H1 (cell line): ENCODE measurements at regions not wholly inside any gene's neighbourhood (a gene's known extent, or its start where the extent isn't known, plus 50 kb on each side); places are given as distances from the start of the nearest gene placed in this dataset.
A peak's percentile ranks its signal among the peaks of the same experiment; 100 is the strongest.

ENCODE experiments used
- CTCF ChIA-PET: fragments of 300-600 bp; sonication (Branson Sonifier 250); formaldehyde crosslinking; loops from one replicate; lab custom pipeline; 2021; ENCODE audit not compliant: partially characterized antibody; lab: Charles Lee
- POLR2A ChIA-PET: fragments of 300-600 bp; sonication (Branson Sonifier 250); formaldehyde crosslinking; loops from one replicate; lab custom pipeline; 2021; ENCODE audit warnings: inconsistent platforms; ENCODE audit not compliant: partially characterized antibody; lab: Charles Lee
- DNase-seq, 2 experiments: peaks; one replicate each; pipeline versions ENCODE4 v3.0.0 to v3.0.0-alpha.2; 2010 to 2022; ENCODE audit warnings: low spot score in 2 of 2, low read depth in 1 of 2, mixed read lengths in 1 of 2
- FAIRE-seq: peaks from 2 replicates; lab custom pipeline; 2011; peaks lifted over from hg19 to GRCh38; lab: Jason Lieb, UNC
- H2AFZ ChIP-seq: 2 replicates; pipeline ENCODE4 v1.8.1; 2012; ENCODE audit warnings: low read length, inconsistent platforms
- H2AK5ac ChIP-seq: 2 replicates; pipeline ENCODE4 v1.6.1; 2013; ENCODE audit warnings: low read depth, low read length
- H2BK120ac ChIP-seq: replicated peaks from 2 replicates; pipeline ENCODE3; 2013; ENCODE audit warnings: low read depth, low read length, inconsistent platforms
- H2BK12ac ChIP-seq: 2 replicates; pipeline ENCODE4 v1.6.1; 2013; ENCODE audit warnings: low read depth, low read length
- H2BK15ac ChIP-seq: 2 replicates; pipeline ENCODE4 v1.6.1; 2013; ENCODE audit warnings: low read length
- H2BK20ac ChIP-seq: 2 replicates; pipeline ENCODE4 v1.6.1; 2013; ENCODE audit warnings: low read length
- H2BK5ac ChIP-seq: 2 replicates; pipeline ENCODE4 v1.6.1; 2013; ENCODE audit warnings: low read depth, low read length
- H3K14ac ChIP-seq: 2 replicates; pipeline ENCODE4 v1.6.1; 2013; ENCODE audit warnings: inconsistent platforms; ENCODE audit not compliant: insufficient read length
- H3K18ac ChIP-seq: 2 replicates; pipeline ENCODE4 v1.6.1; 2013; ENCODE audit warnings: low read length; ENCODE audit errors: extremely low read depth
- H3K23ac ChIP-seq: 2 replicates; pipeline ENCODE4 v1.6.1; 2013; ENCODE audit warnings: inconsistent platforms; ENCODE audit not compliant: insufficient read length
- H3K23me2 ChIP-seq: 2 replicates; pipeline ENCODE4 v1.6.1; 2013; ENCODE audit warnings: low read depth, low read length
- H3K27ac ChIP-seq: 2 replicates; pipeline ENCODE4 v1.6.1; 2011; ENCODE audit warnings: low read depth, low read length, inconsistent platforms
- H3K27me3 ChIP-seq, 4 experiments: replicated peaks in 1 of 4; 1 replicate in 1 of 4; 2 replicates in 3 of 4; pipeline versions ENCODE4 v1.6.1 to v1.8.1; 2011 to 2013; ENCODE audit warnings: low read length in 3 of 4, mild to moderate bottlenecking in 3 of 4, inconsistent platforms in 2 of 4, mixed read lengths in 2 of 4, moderate library complexity in 1 of 4; ENCODE audit not compliant: control insufficient read depth in 3 of 4, insufficient read depth in 3 of 4; ENCODE audit errors: extremely low read depth in 1 of 4
- H3K36me3 ChIP-seq, 4 experiments: 2 replicates each; pipeline versions ENCODE4 v1.6.1 to v1.8.1; 2011 to 2013; ENCODE audit warnings: mild to moderate bottlenecking in 4 of 4, low read length in 3 of 4, moderate library complexity in 2 of 4, control low read depth in 1 of 4, inconsistent platforms in 1 of 4; ENCODE audit not compliant: insufficient read depth in 4 of 4, control insufficient read depth in 2 of 4
- H3K4ac ChIP-seq: replicated peaks from 2 replicates; pipeline ENCODE3; 2013; ENCODE audit warnings: low read length, low read depth, mixed read lengths, inconsistent platforms; ENCODE audit not compliant: insufficient read length
- H3K4me1 ChIP-seq, 4 experiments: replicated peaks in 1 of 4; 1 replicate in 1 of 4; 2 replicates in 3 of 4; pipeline versions ENCODE4 v1.6.1 to v1.8.1; 2011 to 2013; ENCODE audit warnings: low read length in 3 of 4, inconsistent platforms in 2 of 4, mixed read lengths in 1 of 4; ENCODE audit not compliant: insufficient read depth in 4 of 4, control insufficient read depth in 3 of 4
- H3K4me2 ChIP-seq, 2 experiments: 2 replicates each; pipeline versions ENCODE4 v1.6.1 to v1.8.1; 2011 to 2013; ENCODE audit warnings: low read depth in 2 of 2, low read length in 2 of 2, control low read depth in 1 of 2, inconsistent platforms in 1 of 2, mild to moderate bottlenecking in 1 of 2; ENCODE audit not compliant: insufficient read depth in 1 of 2
- H3K4me3 ChIP-seq, 4 experiments: fragments of 200-600, 300-600 bp in 1 of 4; sonication (generic), shearing (Covaris generic), sonication (Bioruptor Twin) in 1 of 4; 2 replicates each; pipeline versions ENCODE4 v1.5.1 to v1.8.1; 2011 to 2016; ENCODE audit warnings: low read length in 4 of 4, low read depth in 3 of 4, control low read depth in 2 of 4, inconsistent platforms in 2 of 4, mild to moderate bottlenecking in 2 of 4, mixed read lengths in 1 of 4, moderate library complexity in 1 of 4; ENCODE audit not compliant: insufficient read depth in 2 of 4; ENCODE audit errors: extremely low read depth in 1 of 4
- H3K56ac ChIP-seq: replicated peaks from 2 replicates; pipeline ENCODE3; 2013; ENCODE audit warnings: low read depth, mild to moderate bottlenecking, mixed read lengths, low read length, inconsistent platforms; ENCODE audit not compliant: insufficient read length
- H3K79me1 ChIP-seq: 2 replicates; pipeline ENCODE4 v1.6.1; 2013; ENCODE audit warnings: low read depth, low read length, control low read depth
- H3K79me2 ChIP-seq, 2 experiments: 2 replicates each; pipeline versions ENCODE4 v1.6.1 to v1.8.1; 2012 to 2013; ENCODE audit warnings: low read length in 2 of 2, mild to moderate bottlenecking in 2 of 2, inconsistent platforms in 1 of 2; ENCODE audit not compliant: insufficient read depth in 2 of 2, control insufficient read depth in 1 of 2
- H3K9ac ChIP-seq, 4 experiments: replicated peaks in 1 of 4; 1 replicate in 1 of 4; 2 replicates in 3 of 4; pipeline versions ENCODE4 v1.6.1 to v1.8.1; 2011 to 2013; ENCODE audit warnings: low read depth in 3 of 4, low read length in 3 of 4, control low read depth in 2 of 4, mild to moderate bottlenecking in 2 of 4, moderate library complexity in 2 of 4, inconsistent platforms in 1 of 4; ENCODE audit errors: extremely low read depth in 1 of 4
- H3K9me3 ChIP-seq, 2 experiments: 2 replicates each; pipeline versions ENCODE4 v1.6.1 to v1.8.1; 2012 to 2013; ENCODE audit warnings: mild to moderate bottlenecking in 2 of 2, moderate library complexity in 2 of 2, control low read depth in 1 of 2, inconsistent platforms in 1 of 2, low read depth in 1 of 2, low read length in 1 of 2, mixed read lengths in 1 of 2; ENCODE audit not compliant: insufficient read depth in 2 of 2
- H4K20me1 ChIP-seq, 2 experiments: replicated peaks in 1 of 2; 2 replicates each; pipeline versions ENCODE3 to v1.8.1; 2011 to 2013; ENCODE audit warnings: inconsistent platforms in 2 of 2, low read length in 2 of 2, mild to moderate bottlenecking in 1 of 2; ENCODE audit not compliant: insufficient read depth in 2 of 2, control insufficient read depth in 1 of 2
- H4K5ac ChIP-seq: 2 replicates; pipeline ENCODE4 v1.6.1; 2013; ENCODE audit warnings: low read length, low read depth, mixed read lengths, inconsistent platforms; ENCODE audit not compliant: insufficient read length
- H4K8ac ChIP-seq: 2 replicates; pipeline ENCODE4 v1.8.0; 2013; ENCODE audit warnings: mild to moderate bottlenecking, moderate library complexity, low read length, inconsistent platforms; ENCODE audit not compliant: insufficient read depth; ENCODE audit errors: extremely low read depth
- H4K91ac ChIP-seq: replicated peaks from 2 replicates; pipeline ENCODE3; 2013; ENCODE audit warnings: low read length, mixed read lengths, inconsistent platforms; ENCODE audit not compliant: insufficient read length
- ASH2L ChIP-seq: fragments of 200-600, 300-600 bp; sonication (generic); IDR thresholded peaks from one replicate; pipeline ENCODE4 v1.7.1; 2017; ENCODE audit warnings: low read length
- ATF3 ChIP-seq: IDR thresholded peaks from 2 replicates; pipeline ENCODE4 v1.6.1; 2011; ENCODE audit warnings: low read depth, mild to moderate bottlenecking, low read length; ENCODE audit not compliant: insufficient read depth
- CBX5 ChIP-seq: fragments of 300-800, 300-1000 bp; sonication (generic); IDR thresholded peaks from 2 replicates; pipeline ENCODE4 v1.7.1; 2016; ENCODE audit warnings: antibody characterized with exemption, low read length, low read depth
- CHD1 ChIP-seq: IDR thresholded peaks from 2 replicates; pipeline ENCODE4 v1.6.1; 2012; ENCODE audit warnings: low read depth, low read length, improper control_type of control experiment
- FOSL1 ChIP-seq: IDR thresholded peaks from 2 replicates; pipeline ENCODE4 v1.6.1; 2011; ENCODE audit warnings: mild to moderate bottlenecking, low read depth, low read length, moderate library complexity; ENCODE audit not compliant: insufficient read depth
- HDAC2 ChIP-seq, 2 experiments: fragments of 300-600 bp in 1 of 2; sonication (generic) in 1 of 2; IDR thresholded peaks; 2 replicates each; pipeline ENCODE4 v1.6.1; 2011 to 2012; ENCODE audit warnings: low read depth in 2 of 2, low read length in 2 of 2, mild to moderate bottlenecking in 2 of 2, moderate library complexity in 2 of 2, borderline replicate concordance in 1 of 2, inconsistent platforms in 1 of 2
- MAFK ChIP-seq: IDR thresholded peaks from 2 replicates; pipeline ENCODE4 v1.6.1; 2012; ENCODE audit warnings: low read depth, mild to moderate bottlenecking, improper control_type of control experiment, low read length
- POU5F1 ChIP-seq: IDR thresholded peaks from 2 replicates; pipeline ENCODE4 v1.6.1; 2011; ENCODE audit warnings: low read depth, mild to moderate bottlenecking, low read length, moderate library complexity
- SIN3A ChIP-seq, 2 experiments: IDR thresholded peaks in 1 of 2; conservative IDR thresholded peaks in 1 of 2; 2 replicates each; pipeline ENCODE4 v1.6.1; 2011 to 2012; ENCODE audit warnings: low read length in 2 of 2, improper control_type of control experiment in 1 of 2, low read depth in 1 of 2, mild to moderate bottlenecking in 1 of 2
- SIRT6 ChIP-seq: IDR thresholded peaks from one replicate; pipeline ENCODE4 v1.7.1; 2012; ENCODE audit warnings: low read length, inconsistent platforms
- SIX5 ChIP-seq: IDR thresholded peaks from 2 replicates; pipeline ENCODE4 v1.6.1; 2011; ENCODE audit warnings: mild to moderate bottlenecking, low read depth, low read length
- SRF ChIP-seq: IDR thresholded peaks from 2 replicates; pipeline ENCODE4 v1.6.1; 2011; ENCODE audit warnings: mild to moderate bottlenecking, low read depth, low read length, moderate library complexity
- TBP ChIP-seq: IDR thresholded peaks from 2 replicates; pipeline ENCODE4 v1.6.1; 2011; ENCODE audit warnings: low read depth, low read length, improper control_type of control experiment
- WGBS, 2 experiments: shearing (Covaris generic) in 1 of 2; methylation state at CpG; one replicate each; pipeline versions ENCODE4 v1.1.6 to v1.1.7; 2013 to 2015; ENCODE audit warnings: low lambda C conversion rate in 2 of 2, mixed read lengths in 2 of 2, inconsistent platforms in 1 of 2, low coverage in 1 of 2, missing lambda C conversion rate in 1 of 2; ENCODE audit not compliant: insufficient replicate concordance in 2 of 2, insufficient coverage in 1 of 2, insufficient read length in 1 of 2; ENCODE audit errors: extremely low coverage in 1 of 2, missing lambda C conversion rate in 1 of 2; 5-methylcytosine and 5-hydroxymethylcytosine counted together

- Histone ChIP-seq H2BK20ac (no peak overlapping the region), H3K79me1 (no peaks in the 10 kb centered on the region), H3K4me2 (no peak overlapping the region), H3K23me2 (no peaks in the 10 kb centered on the region), H2AFZ (no peak overlapping the region), H3K4ac (no peak overlapping the region), H2AK5ac (no peak overlapping the region), H3K36me3 (no peaks in the 10 kb centered on the region), H3K9ac (no peak overlapping the region), H2BK12ac (no peak overlapping the region), H3K18ac (no peak overlapping the region)
- CTCF ChIA-PET: interaction anchor here (0.7 kb wide), 1 partner anchor 27 kb away, joined by 3 read pairs; no protein-coding TSS in a partner anchor
- TF ChIP-seq ATF3: no peak
- no peak for TF ChIP-seq POU5F1
- no peak for TF ChIP-seq SIN3A (conservative IDR thresholded peaks at IDR 0.05 in 1 of 2, IDR thresholded peaks at IDR 0.05 in 1 of 2; ENCODE audit: low read depth in 1 of 2, low read length in 2 of 2)
- TF ChIP-seq ASH2L: no peak
- TF ChIP-seq CBX5: no peak
- no peak for TF ChIP-seq SIRT6
- no peak for TF ChIP-seq FOSL1
- no peak for TF ChIP-seq CHD1
- no peak for TF ChIP-seq TBP
- TF ChIP-seq HDAC2 (IDR thresholded peaks at IDR 0.05; ENCODE audit: borderline replicate concordance in 1 of 2, low read depth in 2 of 2, low read length in 2 of 2): no peak
- no peak for TF ChIP-seq SRF
- TF ChIP-seq SIX5: no peak
- TF ChIP-seq MAFK: no peak
- TF ChIP-seq, all 59 proteins: peak for 0
- Histone ChIP-seq H4K5ac (no peak overlapping the region), H4K20me1 (no peaks in the 10 kb centered on the region), H3K79me2 (no peaks in the 10 kb centered on the region), H4K91ac (no peak overlapping the region), H4K8ac (no peak overlapping the region), H3K4me1 (no peaks in the 10 kb centered on the region; a peak in 2 of 7 replicates), H2BK15ac (0 out of 2 replicates have a peak overlapping the region, but pooled peaks have one; percentile 8), H2BK120ac (no peak overlapping the region), H3K27ac (no peak overlapping the region), H3K4me3 (no peak overlapping the region), H3K9me3 (no peaks in the 10 kb centered on the region), H3K14ac (no peak overlapping the region), H3K23ac (no peak overlapping the region), H3K56ac (no peak overlapping the region), H3K27me3 (no peaks in the 10 kb centered on the region), H2BK5ac (no peak overlapping the region)
- POLR2A ChIA-PET: no interaction called here
- DNase-seq: no peak
- WGBS, 2 experiments: 95% methylated on average over 5 of the region's 5 CpGs; no CpG with 5 or more reads in 1 of the 2 experiments
- no peak for FAIRE-seq
Measured at GRCh38 chr7:118006979-118007378, 133.7 kb upstream of the CTTNBP2 start.
